GM23248 (cell line): ENCODE measurements at regions not wholly inside any gene's neighbourhood (a gene's known extent, or its start where the extent isn't known, plus 50 kb on each side); places are given as distances from the start of the nearest gene placed in this dataset.

ENCODE experiments used
- EZH2 ChIP-seq: fragments of 200-600 bp; sonication (generic); IDR thresholded peaks from 2 replicates; pipeline ENCODE4 v1.6.1; 2018; ENCODE audit warnings: antibody characterized with exemption, mild to moderate bottlenecking; ENCODE audit not compliant: insufficient read depth, poor library complexity, severe bottlenecking
- EZH2phosphoT487 ChIP-seq: fragments of 200-600 bp; sonication (generic); IDR thresholded peaks from 2 replicates; pipeline ENCODE4 v1.6.1; 2018; ENCODE audit warnings: antibody characterized with exemption, moderate library complexity, mild to moderate bottlenecking, low read depth; ENCODE audit not compliant: insufficient read depth

- TF ChIP-seq EZH2phosphoT487: no peak
- no peak for TF ChIP-seq EZH2
These were observed 421.3 kb downstream of the ZFHX3 start for GRCh38 chr16:72626623-72627022.
